GM23338 (cell line): ENCODE measurements at regions not wholly inside any gene's neighbourhood (a gene's known extent, or its start where the extent isn't known, plus 50 kb on each side); places are given as distances from the start of the nearest gene placed in this dataset.
"Not testable (repeated sequence)": the region's sequence is repeated elsewhere in the genome, so short reads cannot be mapped to it uniquely, and the experiment has no call there.

Experiments
- CREB1 ChIP-seq: fragments of 250-450 bp; sonication (Bioruptor Pico); IDR thresholded peaks from 2 replicates; pipeline ENCODE4 v1.5.0; 2020; ENCODE audit warnings: low read depth, mild to moderate bottlenecking, moderate library complexity
- ETS1 ChIP-seq: IDR thresholded peaks from 2 replicates; pipeline ENCODE4 v1.6.1; 2016; ENCODE audit warnings: antibody characterized with exemption
- EZH2 ChIP-seq: fragments of 200-600 bp; sonication (generic); IDR thresholded peaks from one replicate; pipeline ENCODE4 v1.8.0; 2017; ENCODE audit warnings: antibody characterized with exemption, mild to moderate bottlenecking, low read depth; ENCODE audit not compliant: unreplicated experiment
- EZH2phosphoT487 ChIP-seq: fragments of 200-600 bp; sonication (generic); IDR thresholded peaks from one replicate; pipeline ENCODE4 v1.8.1; 2018; ENCODE audit warnings: antibody characterized with exemption; ENCODE audit not compliant: unreplicated experiment
- JUNB ChIP-seq: IDR thresholded peaks from one replicate; pipeline ENCODE4 v1.6.1; 2016; ENCODE audit warnings: antibody characterized with exemption; ENCODE audit not compliant: unreplicated experiment
- NANOG ChIP-seq: IDR thresholded peaks from 2 replicates; pipeline ENCODE4 v1.6.1; 2016; ENCODE audit warnings: antibody characterized with exemption, borderline replicate concordance
- POLR2AphosphoS5 ChIP-seq: IDR thresholded peaks from 2 replicates; pipeline ENCODE4 v1.6.1; 2016; ENCODE audit warnings: antibody characterized with exemption, low read depth
- STAT1 ChIP-seq: IDR thresholded peaks from one replicate; pipeline ENCODE4 v1.6.1; 2016; ENCODE audit warnings: antibody characterized with exemption; ENCODE audit not compliant: unreplicated experiment
- ZNF331 ChIP-seq: fragments of 250-450 bp; sonication (Bioruptor Pico); IDR thresholded peaks from 2 replicates; pipeline ENCODE4 v1.5.0; 2020; ENCODE audit warnings: low read depth, mild to moderate bottlenecking, moderate library complexity
- TF ChIP-seq, protein P1 (sequence below), 2 experiments: fragments of 200-600 bp in 1 of 2; sonication (generic) in 1 of 2; conservative IDR thresholded peaks; 2 replicates each; pipeline versions ENCODE4 v1.5.1 to v1.6.1; 2016 to 2017; ENCODE audit warnings: antibody characterized with exemption in 2 of 2, low read depth in 2 of 2, mild to moderate bottlenecking in 2 of 2, moderate library complexity in 1 of 2
- TF ChIP-seq, protein P2 (sequence below): fragments of 250-450 bp; sonication (Bioruptor Pico); IDR thresholded peaks from 2 replicates; pipeline ENCODE4 v1.5.0; 2020; ENCODE audit warnings: mild to moderate bottlenecking, moderate library complexity
- TF ChIP-seq, protein P3 (sequence below): IDR thresholded peaks from one replicate; pipeline ENCODE4 v1.6.1; 2018; ENCODE audit warnings: antibody characterized with exemption; ENCODE audit not compliant: unreplicated experiment

DNA sequence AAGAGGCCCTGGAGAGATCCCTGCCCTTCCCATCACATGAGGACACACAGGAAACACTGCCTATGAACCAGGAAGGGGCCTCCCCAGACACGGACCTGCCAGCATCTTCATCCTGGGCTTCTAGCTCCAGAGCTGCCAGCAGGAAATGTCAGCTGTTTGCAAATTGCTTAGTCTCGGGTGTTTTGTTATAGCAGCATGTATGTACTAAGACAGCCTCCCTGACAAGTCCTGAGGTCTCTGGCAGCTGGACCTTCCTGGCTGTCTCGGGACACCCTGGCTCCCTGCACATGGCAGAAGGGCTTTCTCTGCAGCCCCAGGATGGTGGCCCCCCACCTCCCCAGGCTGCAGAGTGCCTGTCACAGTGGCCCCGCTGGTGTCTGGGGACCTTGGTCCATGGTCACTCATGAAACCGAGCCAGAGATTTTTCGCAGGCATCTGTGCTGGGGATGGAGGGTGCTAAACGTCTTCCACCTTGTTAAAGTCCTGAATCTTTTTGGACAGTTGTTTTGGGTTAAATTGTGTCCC, 153.4 kb downstream of the NPIPB11 start:
- TF ChIP-seq, protein P1, sequence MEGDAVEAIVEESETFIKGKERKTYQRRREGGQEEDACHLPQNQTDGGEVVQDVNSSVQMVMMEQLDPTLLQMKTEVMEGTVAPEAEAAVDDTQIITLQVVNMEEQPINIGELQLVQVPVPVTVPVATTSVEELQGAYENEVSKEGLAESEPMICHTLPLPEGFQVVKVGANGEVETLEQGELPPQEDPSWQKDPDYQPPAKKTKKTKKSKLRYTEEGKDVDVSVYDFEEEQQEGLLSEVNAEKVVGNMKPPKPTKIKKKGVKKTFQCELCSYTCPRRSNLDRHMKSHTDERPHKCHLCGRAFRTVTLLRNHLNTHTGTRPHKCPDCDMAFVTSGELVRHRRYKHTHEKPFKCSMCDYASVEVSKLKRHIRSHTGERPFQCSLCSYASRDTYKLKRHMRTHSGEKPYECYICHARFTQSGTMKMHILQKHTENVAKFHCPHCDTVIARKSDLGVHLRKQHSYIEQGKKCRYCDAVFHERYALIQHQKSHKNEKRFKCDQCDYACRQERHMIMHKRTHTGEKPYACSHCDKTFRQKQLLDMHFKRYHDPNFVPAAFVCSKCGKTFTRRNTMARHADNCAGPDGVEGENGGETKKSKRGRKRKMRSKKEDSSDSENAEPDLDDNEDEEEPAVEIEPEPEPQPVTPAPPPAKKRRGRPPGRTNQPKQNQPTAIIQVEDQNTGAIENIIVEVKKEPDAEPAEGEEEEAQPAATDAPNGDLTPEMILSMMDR (conservative IDR thresholded peaks at IDR 0.05; ENCODE audit: low read depth in 2 of 2): not testable (repeated sequence)
- TF ChIP-seq POLR2AphosphoS5; ETS1; CREB1 (CRISPR knock-in tag); JUNB; EZH2; EZH2phosphoT487; NANOG; ZNF331 (CRISPR knock-in tag); STAT1: not testable (repeated sequence)
- TF ChIP-seq, protein P2, sequence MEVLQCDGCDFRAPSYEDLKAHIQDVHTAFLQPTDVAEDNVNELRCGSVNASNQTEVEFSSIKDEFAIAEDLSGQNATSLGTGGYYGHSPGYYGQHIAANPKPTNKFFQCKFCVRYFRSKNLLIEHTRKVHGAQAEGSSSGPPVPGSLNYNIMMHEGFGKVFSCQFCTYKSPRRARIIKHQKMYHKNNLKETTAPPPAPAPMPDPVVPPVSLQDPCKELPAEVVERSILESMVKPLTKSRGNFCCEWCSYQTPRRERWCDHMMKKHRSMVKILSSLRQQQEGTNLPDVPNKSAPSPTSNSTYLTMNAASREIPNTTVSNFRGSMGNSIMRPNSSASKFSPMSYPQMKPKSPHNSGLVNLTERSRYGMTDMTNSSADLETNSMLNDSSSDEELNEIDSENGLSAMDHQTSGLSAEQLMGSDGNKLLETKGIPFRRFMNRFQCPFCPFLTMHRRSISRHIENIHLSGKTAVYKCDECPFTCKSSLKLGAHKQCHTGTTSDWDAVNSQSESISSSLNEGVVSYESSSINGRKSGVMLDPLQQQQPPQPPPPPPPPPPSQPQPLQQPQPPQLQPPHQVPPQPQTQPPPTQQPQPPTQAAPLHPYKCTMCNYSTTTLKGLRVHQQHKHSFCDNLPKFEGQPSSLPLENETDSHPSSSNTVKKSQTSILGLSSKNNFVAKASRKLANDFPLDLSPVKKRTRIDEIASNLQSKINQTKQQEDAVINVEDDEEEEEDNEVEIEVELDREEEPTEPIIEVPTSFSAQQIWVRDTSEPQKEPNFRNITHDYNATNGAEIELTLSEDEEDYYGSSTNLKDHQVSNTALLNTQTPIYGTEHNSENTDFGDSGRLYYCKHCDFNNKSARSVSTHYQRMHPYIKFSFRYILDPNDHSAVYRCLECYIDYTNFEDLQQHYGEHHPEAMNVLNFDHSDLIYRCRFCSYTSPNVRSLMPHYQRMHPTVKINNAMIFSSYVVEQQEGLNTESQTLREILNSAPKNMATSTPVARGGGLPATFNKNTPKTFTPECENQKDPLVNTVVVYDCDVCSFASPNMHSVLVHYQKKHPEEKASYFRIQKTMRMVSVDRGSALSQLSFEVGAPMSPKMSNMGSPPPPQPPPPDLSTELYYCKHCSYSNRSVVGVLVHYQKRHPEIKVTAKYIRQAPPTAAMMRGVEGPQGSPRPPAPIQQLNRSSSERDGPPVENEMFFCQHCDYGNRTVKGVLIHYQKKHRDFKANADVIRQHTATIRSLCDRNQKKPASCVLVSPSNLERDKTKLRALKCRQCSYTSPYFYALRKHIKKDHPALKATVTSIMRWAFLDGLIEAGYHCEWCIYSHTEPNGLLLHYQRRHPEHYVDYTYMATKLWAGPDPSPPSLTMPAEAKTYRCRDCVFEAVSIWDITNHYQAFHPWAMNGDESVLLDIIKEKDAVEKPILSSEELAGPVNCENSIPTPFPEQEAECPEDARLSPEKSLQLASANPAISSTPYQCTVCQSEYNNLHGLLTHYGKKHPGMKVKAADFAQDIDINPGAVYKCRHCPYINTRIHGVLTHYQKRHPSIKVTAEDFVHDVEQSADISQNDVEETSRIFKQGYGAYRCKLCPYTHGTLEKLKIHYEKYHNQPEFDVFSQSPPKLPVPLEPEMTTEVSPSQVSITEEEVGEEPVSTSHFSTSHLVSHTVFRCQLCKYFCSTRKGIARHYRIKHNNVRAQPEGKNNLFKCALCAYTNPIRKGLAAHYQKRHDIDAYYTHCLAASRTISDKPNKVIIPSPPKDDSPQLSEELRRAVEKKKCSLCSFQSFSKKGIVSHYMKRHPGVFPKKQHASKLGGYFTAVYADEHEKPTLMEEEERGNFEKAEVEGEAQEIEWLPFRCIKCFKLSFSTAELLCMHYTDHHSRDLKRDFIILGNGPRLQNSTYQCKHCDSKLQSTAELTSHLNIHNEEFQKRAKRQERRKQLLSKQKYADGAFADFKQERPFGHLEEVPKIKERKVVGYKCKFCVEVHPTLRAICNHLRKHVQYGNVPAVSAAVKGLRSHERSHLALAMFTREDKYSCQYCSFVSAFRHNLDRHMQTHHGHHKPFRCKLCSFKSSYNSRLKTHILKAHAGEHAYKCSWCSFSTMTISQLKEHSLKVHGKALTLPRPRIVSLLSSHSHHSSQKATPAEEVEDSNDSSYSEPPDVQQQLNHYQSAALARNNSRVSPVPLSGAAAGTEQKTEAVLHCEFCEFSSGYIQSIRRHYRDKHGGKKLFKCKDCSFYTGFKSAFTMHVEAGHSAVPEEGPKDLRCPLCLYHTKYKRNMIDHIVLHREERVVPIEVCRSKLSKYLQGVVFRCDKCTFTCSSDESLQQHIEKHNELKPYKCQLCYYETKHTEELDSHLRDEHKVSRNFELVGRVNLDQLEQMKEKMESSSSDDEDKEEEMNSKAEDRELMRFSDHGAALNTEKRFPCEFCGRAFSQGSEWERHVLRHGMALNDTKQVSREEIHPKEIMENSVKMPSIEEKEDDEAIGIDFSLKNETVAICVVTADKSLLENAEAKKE (CRISPR knock-in tag): not testable (repeated sequence)
- TF ChIP-seq, protein P3, sequence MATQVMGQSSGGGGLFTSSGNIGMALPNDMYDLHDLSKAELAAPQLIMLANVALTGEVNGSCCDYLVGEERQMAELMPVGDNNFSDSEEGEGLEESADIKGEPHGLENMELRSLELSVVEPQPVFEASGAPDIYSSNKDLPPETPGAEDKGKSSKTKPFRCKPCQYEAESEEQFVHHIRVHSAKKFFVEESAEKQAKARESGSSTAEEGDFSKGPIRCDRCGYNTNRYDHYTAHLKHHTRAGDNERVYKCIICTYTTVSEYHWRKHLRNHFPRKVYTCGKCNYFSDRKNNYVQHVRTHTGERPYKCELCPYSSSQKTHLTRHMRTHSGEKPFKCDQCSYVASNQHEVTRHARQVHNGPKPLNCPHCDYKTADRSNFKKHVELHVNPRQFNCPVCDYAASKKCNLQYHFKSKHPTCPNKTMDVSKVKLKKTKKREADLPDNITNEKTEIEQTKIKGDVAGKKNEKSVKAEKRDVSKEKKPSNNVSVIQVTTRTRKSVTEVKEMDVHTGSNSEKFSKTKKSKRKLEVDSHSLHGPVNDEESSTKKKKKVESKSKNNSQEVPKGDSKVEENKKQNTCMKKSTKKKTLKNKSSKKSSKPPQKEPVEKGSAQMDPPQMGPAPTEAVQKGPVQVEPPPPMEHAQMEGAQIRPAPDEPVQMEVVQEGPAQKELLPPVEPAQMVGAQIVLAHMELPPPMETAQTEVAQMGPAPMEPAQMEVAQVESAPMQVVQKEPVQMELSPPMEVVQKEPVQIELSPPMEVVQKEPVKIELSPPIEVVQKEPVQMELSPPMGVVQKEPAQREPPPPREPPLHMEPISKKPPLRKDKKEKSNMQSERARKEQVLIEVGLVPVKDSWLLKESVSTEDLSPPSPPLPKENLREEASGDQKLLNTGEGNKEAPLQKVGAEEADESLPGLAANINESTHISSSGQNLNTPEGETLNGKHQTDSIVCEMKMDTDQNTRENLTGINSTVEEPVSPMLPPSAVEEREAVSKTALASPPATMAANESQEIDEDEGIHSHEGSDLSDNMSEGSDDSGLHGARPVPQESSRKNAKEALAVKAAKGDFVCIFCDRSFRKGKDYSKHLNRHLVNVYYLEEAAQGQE: not testable (repeated sequence)
